IPS-18a (cell line): ENCODE measurements at regions not wholly inside any gene's neighbourhood (a gene's known extent, or its start where the extent isn't known, plus 50 kb on each side); places are given as distances from the start of the nearest gene placed in this dataset.
"Not testable (repeated sequence)": the region's sequence is repeated elsewhere in the genome, so short reads cannot be mapped to it uniquely, and the experiment has no call there.

Source experiments
- H3K27ac ChIP-seq: one replicate; pipeline ENCODE4 v1.5.1; 2013; ENCODE audit warnings: low read length
- H3K27me3 ChIP-seq: one replicate; pipeline ENCODE4 v1.6.1; 2013; ENCODE audit warnings: mild to moderate bottlenecking, low read length; ENCODE audit not compliant: control insufficient read depth, insufficient read depth
- H3K36me3 ChIP-seq: one replicate; pipeline ENCODE4 v1.6.1; 2013; ENCODE audit warnings: low read depth, low read length; ENCODE audit not compliant: control insufficient read depth
- H3K4me1 ChIP-seq: one replicate; pipeline ENCODE4 v1.6.1; 2013; ENCODE audit warnings: low read depth, low read length; ENCODE audit not compliant: control insufficient read depth
- H3K4me3 ChIP-seq: one replicate; pipeline ENCODE4 v1.5.1; 2013; ENCODE audit warnings: low read length
- H3K9ac ChIP-seq: one replicate; pipeline ENCODE4 v1.6.1; 2013; ENCODE audit warnings: mild to moderate bottlenecking, low read length, moderate library complexity
- H3K9me3 ChIP-seq: one replicate; pipeline ENCODE4 v1.6.1; 2013; ENCODE audit warnings: low read depth, low read length; ENCODE audit not compliant: control insufficient read depth

DNA sequence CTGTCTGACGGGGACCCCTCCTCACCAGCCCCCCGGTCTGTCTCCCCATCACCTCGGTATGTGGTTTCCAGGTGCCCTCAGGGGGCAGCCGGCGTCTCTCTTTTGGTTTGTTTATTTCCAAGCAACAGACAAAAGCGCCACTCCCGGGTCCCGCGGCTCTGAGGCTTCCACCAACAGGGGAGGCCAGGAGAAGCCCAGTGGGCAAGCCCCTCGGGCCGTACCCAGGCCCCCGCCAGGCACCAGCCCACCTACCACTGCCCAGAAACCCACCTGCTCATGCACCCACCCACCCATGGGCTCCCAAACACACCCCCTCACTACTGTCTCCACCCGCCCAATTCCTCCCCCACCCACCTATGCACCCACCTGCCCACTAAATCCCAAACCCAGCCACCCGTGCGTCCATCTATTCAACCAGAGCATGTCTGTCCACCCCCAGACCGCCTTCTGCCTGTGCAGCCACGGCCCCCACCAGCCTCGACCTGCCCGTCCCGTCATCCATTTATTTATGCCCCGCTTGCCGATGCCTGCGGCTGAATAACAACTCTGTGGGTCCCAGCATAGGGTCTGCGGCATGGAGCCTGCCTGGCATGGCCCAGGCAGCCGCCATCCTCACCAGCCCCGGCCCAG, 129.8 kb downstream of the FAM53A start:
- no peaks in the 10 kb centered on the region for H3K36me3 ChIP-seq
- H3K9ac ChIP-seq: no peak overlapping the region
- H3K4me1 ChIP-seq: no peaks in the 10 kb centered on the region
- H3K4me3 ChIP-seq: no peak overlapping the region
- no peaks in the 10 kb centered on the region for H3K9me3 ChIP-seq
- no peak overlapping the region for H3K27ac ChIP-seq
- peaks cover 4% of the 10 kb centered on the region for H3K27me3 ChIP-seq

DNA sequence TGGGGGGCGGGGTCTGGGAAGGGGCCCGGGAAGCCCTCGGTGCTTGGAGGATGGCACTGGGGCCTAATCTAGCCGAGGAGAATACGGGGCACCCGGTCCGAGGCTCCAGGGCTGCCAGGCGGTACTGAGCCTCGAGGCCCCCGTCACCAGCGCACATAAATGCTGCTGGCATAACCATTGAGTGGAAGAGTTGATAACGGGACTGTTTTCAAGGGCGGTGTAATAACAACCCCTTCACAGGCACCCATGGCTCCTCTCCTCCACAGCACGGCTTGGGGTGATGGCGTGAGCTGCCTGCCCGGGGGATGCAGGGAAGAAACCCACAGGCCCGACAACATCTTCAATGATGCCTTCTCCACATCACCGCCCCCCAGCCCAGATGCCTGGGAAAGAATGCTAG, 130.7 kb downstream of the FAM53A start:
- Histone ChIP-seq H3K9ac (no peak overlapping the region), H3K9me3 (no peaks in the 10 kb centered on the region), H3K27ac (no peak overlapping the region), H3K4me3 (no peak overlapping the region), H3K4me1 (no peaks in the 10 kb centered on the region), H3K27me3 (peaks cover 9% of the 10 kb centered on the region), H3K36me3 (no peaks in the 10 kb centered on the region)

DNA sequence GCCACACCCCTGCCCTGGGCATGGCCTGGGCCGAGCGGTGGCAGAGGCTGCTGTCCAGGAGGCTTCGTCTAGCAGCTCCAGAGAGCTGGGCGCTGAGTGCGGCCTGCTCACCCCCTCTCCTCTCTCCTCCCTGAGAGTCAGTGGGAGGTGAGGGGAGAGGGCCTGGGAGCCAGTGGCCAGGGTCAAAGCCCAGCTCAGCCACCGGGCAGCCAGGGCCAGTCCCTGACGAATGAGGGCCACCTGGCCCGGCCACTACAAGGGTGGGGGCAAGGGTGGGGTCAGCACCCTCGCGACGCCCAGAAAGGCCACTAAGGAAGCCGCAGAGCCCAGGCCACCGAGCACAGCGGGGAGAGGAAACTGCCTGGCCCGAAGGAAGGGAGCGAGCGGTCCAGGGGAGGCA, 131.7 kb downstream of the FAM53A start:
- Histone ChIP-seq H3K4me3 (no peak overlapping the region), H3K27ac (no peak overlapping the region), H3K9ac (no peak overlapping the region), H3K27me3 (peaks cover 13% of the 10 kb centered on the region), H3K36me3 (no peaks in the 10 kb centered on the region), H3K4me1 (no peaks in the 10 kb centered on the region), H3K9me3 (no peaks in the 10 kb centered on the region)

DNA sequence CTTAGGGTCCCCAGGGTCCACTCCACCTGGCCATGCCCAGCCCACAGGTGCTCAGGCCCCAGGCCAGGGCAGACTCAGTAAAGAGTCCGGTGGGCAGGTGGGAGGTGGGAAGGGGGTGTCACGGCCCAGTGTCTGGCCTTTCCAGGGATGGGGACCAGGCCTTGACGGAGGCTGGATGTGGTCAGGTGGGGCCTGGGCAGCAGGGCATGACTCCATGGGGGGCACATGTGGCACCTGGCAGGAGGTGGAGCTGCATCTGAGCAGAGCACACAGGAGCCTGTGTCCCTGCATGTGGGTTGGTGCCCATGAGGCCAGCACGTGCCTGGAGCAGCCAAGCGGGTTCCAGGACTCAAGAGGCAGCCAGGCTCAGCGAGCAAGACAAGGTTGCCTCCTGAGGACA, 132.9 kb downstream of the FAM53A start:
- Histone ChIP-seq H3K9me3 (no peaks in the 10 kb centered on the region), H3K36me3 (no peaks in the 10 kb centered on the region), H3K9ac (no peak overlapping the region), H3K4me3 (no peak overlapping the region), H3K27ac (no peak overlapping the region), H3K4me1 (no peaks in the 10 kb centered on the region), H3K27me3 (peaks cover 8% of the 10 kb centered on the region)

DNA sequence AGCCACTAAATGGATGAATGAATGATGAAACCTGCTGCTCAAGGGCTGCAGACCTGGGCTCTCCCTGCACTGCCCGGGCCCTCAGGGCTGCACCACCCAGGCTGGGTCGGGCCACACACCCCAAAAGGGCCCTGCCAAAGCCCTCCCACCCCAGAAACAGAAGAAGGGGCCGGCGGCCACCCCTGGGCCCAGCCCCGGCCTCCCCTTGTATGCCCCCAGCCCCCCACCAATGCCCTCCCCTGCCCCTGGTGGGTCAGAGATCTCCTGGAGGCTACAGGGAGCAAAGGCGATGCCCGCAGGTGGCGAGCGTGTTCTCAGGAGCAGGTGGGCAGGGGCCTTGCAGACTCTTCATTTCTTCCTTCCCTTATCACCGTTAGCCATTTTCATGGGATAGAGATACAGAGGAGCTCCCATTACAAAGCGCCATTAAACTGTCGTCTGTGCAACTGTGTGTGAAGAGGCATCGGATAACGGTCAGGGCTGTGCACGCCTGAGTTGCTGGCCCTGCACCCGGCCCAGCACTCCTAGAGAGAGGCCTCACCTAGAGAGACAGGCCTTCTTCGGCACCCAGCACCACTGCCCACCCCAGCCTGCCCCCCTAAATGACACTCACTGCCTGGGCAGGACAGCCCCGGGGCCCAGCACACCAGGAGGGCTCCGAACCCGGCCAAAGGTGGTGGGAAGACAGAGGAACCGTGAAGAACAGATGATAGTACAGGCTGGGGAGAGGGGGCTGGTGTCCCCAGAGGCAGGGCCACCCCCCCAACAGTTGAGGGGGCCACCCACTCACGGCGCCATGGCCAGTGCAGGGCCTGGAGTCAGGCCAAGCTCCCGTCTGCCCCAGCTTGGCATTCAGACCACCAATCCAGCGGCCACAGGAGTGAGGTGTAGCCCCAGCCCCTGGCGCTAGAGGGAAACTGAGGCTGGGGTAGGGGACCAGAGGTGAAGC, 133.7 kb downstream of the FAM53A start:
- H3K4me3 ChIP-seq: no peak overlapping the region
- no peak overlapping the region for H3K9ac ChIP-seq
- H3K9me3 ChIP-seq: no peaks in the 10 kb centered on the region
- no peaks in the 10 kb centered on the region for H3K36me3 ChIP-seq
- no peak overlapping the region for H3K27ac ChIP-seq
- H3K4me1 ChIP-seq: no peaks in the 10 kb centered on the region
- H3K27me3 ChIP-seq: peaks cover 8% of the 10 kb centered on the region

DNA sequence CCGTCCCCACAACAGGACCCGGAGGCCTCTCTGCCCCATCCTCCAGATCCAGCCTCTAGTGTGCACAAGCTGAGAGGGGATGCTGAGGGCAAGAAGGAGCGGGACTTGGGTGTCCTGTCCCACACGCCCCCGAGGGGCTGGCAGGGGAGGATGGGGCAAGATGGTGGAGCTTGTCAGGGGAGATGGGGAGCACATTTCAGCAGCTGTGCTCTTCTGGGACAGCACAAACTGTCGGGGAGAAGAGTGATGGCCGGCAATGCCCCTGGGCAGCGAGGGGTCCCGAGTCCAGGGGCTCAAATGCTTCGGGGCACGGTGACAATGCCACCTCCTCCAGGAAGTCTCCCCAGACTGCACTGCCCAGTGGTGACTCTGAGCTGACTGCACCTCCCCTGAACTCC, 134.5 kb downstream of the FAM53A start:
- Histone ChIP-seq H3K4me1 (no peaks in the 10 kb centered on the region), H3K27ac (no peak overlapping the region), H3K36me3 (no peaks in the 10 kb centered on the region), H3K9ac (no peak overlapping the region), H3K27me3 (peaks cover 8% of the 10 kb centered on the region), H3K9me3 (no peaks in the 10 kb centered on the region), H3K4me3 (no peak overlapping the region)

DNA sequence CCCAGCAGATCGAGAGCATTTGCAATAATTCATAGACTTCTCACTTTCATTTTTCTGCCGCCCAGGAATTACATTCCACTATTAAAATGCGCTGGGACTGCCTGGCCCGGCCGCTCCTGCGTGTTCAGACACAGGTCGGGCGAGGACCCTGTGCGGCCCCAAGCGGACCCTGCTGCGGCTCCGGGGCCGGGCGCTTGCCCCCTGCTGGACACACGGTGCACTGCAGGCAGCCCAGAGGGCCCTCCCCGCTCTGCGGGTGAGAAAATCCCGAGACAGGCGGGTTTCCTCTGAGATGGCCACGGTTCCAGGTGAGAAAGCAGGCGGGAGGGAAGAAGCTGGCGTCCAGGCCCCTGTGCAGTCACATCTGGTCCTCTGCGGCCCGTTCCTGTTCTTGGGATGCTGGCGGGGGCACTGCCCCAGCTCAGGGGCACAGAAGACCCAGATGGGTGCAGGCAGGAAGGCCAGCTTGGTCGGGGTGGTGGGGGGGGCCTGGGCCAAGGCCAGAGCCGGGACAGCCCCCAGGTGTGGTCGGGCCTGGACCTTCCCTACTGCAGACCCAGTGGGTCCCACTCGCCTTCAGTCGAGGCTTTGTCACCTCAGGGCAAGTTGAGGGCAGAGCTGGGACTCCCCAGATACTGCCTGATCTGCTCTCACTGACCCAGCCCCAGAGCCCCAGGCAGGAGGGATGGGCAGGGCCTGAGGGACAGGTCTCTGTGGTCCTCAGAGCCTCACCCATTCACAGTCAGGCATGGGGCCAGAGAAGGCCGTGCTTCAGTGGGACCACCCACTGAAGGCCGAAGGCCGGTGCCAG, 135.1 kb downstream of the FAM53A start:
- not testable (repeated sequence) for H3K36me3 ChIP-seq, H3K4me1 ChIP-seq, H3K4me3 ChIP-seq, H3K9me3 ChIP-seq, H3K9ac ChIP-seq, H3K27ac ChIP-seq, H3K27me3 ChIP-seq

DNA sequence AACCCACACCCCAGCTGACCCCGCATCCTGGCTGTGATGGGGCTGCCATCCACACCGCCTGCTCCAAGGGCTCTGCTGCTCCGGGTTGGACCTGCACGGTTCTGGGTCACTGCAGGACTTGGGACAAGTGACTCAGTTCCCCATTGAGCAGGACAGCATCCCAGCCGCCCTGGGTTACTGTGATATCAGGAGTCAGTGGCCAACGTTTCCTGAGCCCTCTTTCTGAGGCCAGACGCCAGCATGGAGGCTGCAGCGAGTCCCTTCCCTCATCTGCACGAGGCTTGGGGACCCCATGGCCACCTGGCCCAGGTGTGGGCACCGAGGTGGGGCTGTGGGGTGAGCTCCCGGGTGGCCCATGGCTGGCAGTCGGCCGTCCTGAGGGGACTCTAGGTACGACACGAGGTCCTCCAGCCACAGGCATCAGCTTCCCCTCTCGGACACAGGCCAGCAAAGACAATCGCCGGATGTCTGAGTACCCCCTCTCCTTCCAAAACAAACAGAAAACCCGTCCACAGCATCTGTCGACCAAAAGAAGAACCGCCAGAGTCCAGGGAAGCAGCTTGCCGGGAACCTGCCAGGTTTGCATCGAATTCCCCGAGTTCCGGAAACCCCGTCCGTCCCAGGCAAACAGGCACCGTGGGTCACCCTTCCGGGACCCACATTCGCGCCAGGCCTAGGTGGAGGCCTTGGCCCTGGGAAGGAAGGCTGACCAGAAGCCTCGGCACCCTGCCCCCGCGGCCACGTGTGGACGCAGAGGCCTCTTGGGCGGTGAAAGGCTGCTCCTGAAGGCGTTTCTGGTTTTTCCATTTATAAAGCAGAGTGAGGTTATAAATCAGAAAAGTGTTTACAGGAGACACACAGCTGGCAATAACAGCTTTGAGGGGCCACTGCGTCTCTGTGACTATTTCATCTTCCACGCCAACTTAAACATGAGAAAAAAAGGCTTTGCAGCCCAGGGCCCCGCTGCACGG, 136.0 kb downstream of the FAM53A start:
- H3K9ac ChIP-seq: no peak overlapping the region
- no peaks in the 10 kb centered on the region for H3K36me3 ChIP-seq
- H3K27me3 ChIP-seq: peaks cover 8% of the 10 kb centered on the region
- H3K27ac ChIP-seq: no peak overlapping the region
- no peak overlapping the region for H3K4me3 ChIP-seq
- H3K9me3 ChIP-seq: no peaks in the 10 kb centered on the region
- H3K4me1 ChIP-seq: no peaks in the 10 kb centered on the region

DNA sequence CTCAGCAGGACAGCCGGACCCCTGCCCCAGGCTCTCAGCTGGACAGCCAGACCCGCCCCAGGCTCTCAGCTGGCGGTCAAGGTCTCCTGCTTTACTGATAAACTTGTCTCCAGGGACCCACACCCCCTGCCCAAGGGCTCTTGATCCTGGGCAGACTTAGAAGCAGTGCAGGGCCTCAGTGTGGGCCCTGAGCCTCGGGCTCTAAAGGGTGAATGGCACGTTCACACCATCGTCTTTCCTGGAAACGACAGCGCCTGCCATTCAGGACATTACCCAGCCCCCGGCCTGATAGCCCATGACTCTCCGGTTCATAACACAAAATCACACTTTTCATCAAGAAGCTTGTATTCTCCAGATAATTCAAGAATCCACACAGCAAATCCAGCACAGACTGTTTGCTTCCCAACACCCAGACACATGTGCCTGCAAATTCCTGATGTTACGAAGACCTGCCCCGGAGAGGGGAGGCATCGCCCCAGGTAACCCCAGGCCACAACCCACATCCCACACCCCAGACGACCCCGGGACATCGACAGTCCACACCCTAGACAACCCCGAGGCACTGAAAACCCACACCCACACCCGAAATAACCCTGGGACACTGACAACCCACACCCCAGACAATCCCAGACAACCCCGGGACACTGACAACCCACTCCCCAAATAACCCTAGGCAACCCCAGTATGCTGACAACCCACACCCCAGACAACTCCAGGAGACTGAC, 136.8 kb downstream of the FAM53A start:
- H3K9me3 ChIP-seq: no peaks in the 10 kb centered on the region
- H3K4me1 ChIP-seq: no peaks in the 10 kb centered on the region
- H3K9ac ChIP-seq: no peak overlapping the region

DNA sequence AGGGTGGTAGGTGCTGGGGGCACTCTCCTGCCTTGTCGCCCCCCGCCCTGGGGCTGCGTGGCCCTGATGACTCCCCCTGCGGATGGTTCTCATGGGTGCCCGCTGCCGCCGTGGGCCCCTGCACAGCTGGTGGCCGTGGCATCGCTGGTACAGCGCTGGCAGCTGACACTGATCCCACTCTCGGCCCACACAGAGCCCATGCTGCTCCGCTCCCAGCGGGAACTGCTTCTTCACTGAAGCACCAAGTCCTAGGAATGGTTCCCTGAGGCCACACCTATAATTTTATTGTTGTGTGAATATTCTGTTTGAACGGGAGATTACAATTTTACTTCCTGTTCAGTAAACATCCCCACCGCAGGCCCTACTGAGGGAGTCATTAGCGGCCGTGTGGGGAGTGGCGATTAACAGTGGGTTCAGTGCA, 138.6 kb upstream of the NKX1-1 start:
- H3K36me3 ChIP-seq: no peaks in the 10 kb centered on the region
- no peak overlapping the region for H3K9ac ChIP-seq
- no peaks in the 10 kb centered on the region for H3K4me1 ChIP-seq
- H3K27me3 ChIP-seq: peaks cover 8% of the 10 kb centered on the region
- no peak overlapping the region for H3K4me3 ChIP-seq
- no peaks in the 10 kb centered on the region for H3K9me3 ChIP-seq
- no peak overlapping the region for H3K27ac ChIP-seq

More for the DNA sequence above, 136.8 kb downstream of the FAM53A start:
- no peak overlapping the region for H3K27ac ChIP-seq
- no peak overlapping the region for H3K4me3 ChIP-seq
- H3K27me3 ChIP-seq: peaks cover 8% of the 10 kb centered on the region
- no peaks in the 10 kb centered on the region for H3K36me3 ChIP-seq
